ENCODE measurements at regions not wholly inside any gene's neighbourhood (a gene's known extent, or its start where the extent isn't known, plus 50 kb on each side); places are given as distances from the start of the nearest gene placed in this dataset.

GRCh38 chr20:16220826-16221225 lies 352.4 kb downstream of the KIF16B start:
- Mint-ChIP-seq H3K27ac (no peak overlapping the region), H3K9me3 (ENCODE audit: low read depth) (no peaks in the 10 kb centered on the region)

GRCh38 chr20:16219182-16219581 lies 354.1 kb downstream of the KIF16B start:
- Mint-ChIP-seq H3K9me3 (ENCODE audit: low read depth) (no peaks in the 10 kb centered on the region), H3K4me1 (no peaks in the 10 kb centered on the region), H3K27me3 (peaks cover 3% of the 10 kb centered on the region), H3K27ac (no peak overlapping the region), H3K4me3 (no peak overlapping the region), H3K36me3 (ENCODE audit: low read depth) (no peaks in the 10 kb centered on the region)
- intact Hi-C loops (cut with DNase I, micrococcal nuclease): no loop called here
- ChIA-PET POLR2A (no interaction called here), CTCF (no interaction called here)
- DNase-seq (no peak), ATAC-seq (no peak)

More at GRCh38 chr20:16220826-16221225, 352.4 kb downstream of the KIF16B start:
- Mint-ChIP-seq H3K4me3 (no peak overlapping the region), H3K36me3 (ENCODE audit: low read depth) (no peaks in the 10 kb centered on the region), H3K4me1 (no peaks in the 10 kb centered on the region), H3K27me3 (peaks cover 3% of the 10 kb centered on the region)
- DNase-seq (no peak), ATAC-seq (no peak)
- CTCF ChIA-PET: no interaction called here
- intact Hi-C loops (cut with DNase I, micrococcal nuclease): no loop called here
- POLR2A ChIA-PET: no interaction called here

GRCh38 chr20:16216914-16217230 lies 356.4 kb downstream of the KIF16B start:
- Mint-ChIP-seq H3K9me3 (ENCODE audit: low read depth) (no peaks in the 10 kb centered on the region), H3K4me3 (no peak overlapping the region), H3K4me1 (no peaks in the 10 kb centered on the region), H3K27me3 (peaks cover 3% of the 10 kb centered on the region), H3K36me3 (ENCODE audit: low read depth) (no peaks in the 10 kb centered on the region), H3K27ac (no peak overlapping the region)
- intact Hi-C loops (cut with DNase I, micrococcal nuclease): no loop called here
- DNase-seq (no peak), ATAC-seq (no peak)
- POLR2A ChIA-PET: no interaction called here
- CTCF ChIA-PET: no interaction called here

GRCh38 chr20:16216227-16216913 lies 356.9 kb downstream of the KIF16B start:
- POLR2A ChIA-PET: no interaction called here
- H3K27me3 Mint-ChIP-seq: peaks cover 3% of the 10 kb centered on the region
- ATAC-seq: no peak
- no peak for DNase-seq
- no peak overlapping the region for H3K27ac Mint-ChIP-seq
- H3K4me3 Mint-ChIP-seq: no peak overlapping the region
- H3K4me1 Mint-ChIP-seq: no peaks in the 10 kb centered on the region
- H3K9me3 Mint-ChIP-seq (ENCODE audit: low read depth): no peaks in the 10 kb centered on the region
- CTCF ChIA-PET: interaction anchor here (0.6 kb wide), 1 partner anchor 87 kb away, joined by 4 read pairs; no protein-coding TSS in a partner anchor
- no peaks in the 10 kb centered on the region for H3K36me3 Mint-ChIP-seq (ENCODE audit: low read depth)
- intact Hi-C loops (cut with DNase I, micrococcal nuclease): no loop called here

GRCh38 chr20:16215041-16215440 lies 358.2 kb downstream of the KIF16B start:
- no peaks in the 10 kb centered on the region for H3K36me3 Mint-ChIP-seq (ENCODE audit: low read depth)
- H3K9me3 Mint-ChIP-seq (ENCODE audit: low read depth): no peaks in the 10 kb centered on the region
- H3K27ac Mint-ChIP-seq: no peak overlapping the region
- DNase-seq (no peak), ATAC-seq (no peak)
- H3K4me3 Mint-ChIP-seq: no peak overlapping the region
- intact Hi-C loops (cut with DNase I, micrococcal nuclease): no loop called here
- ChIA-PET CTCF (no interaction called here), POLR2A (no interaction called here)
- peaks cover 3% of the 10 kb centered on the region for H3K27me3 Mint-ChIP-seq
- no peaks in the 10 kb centered on the region for H3K4me1 Mint-ChIP-seq

GRCh38 chr20:16212790-16213189 lies 360.5 kb downstream of the KIF16B start:
- CTCF ChIA-PET: no interaction called here
- POLR2A ChIA-PET: no interaction called here
- Mint-ChIP-seq H3K36me3 (ENCODE audit: low read depth) (no peaks in the 10 kb centered on the region), H3K9me3 (ENCODE audit: low read depth) (no peaks in the 10 kb centered on the region), H3K4me3 (no peak overlapping the region), H3K27me3 (no peaks in the 10 kb centered on the region), H3K4me1 (no peaks in the 10 kb centered on the region), H3K27ac (no peak overlapping the region)
- intact Hi-C loops (cut with DNase I, micrococcal nuclease): no loop called here
- DNase-seq: no peak
- no peak for ATAC-seq

GRCh38 chr20:16209951-16210361 lies 363.3 kb downstream of the KIF16B start:
- no peaks in the 10 kb centered on the region for H3K27me3 Mint-ChIP-seq
- no peaks in the 10 kb centered on the region for H3K36me3 Mint-ChIP-seq (ENCODE audit: low read depth)
- no peaks in the 10 kb centered on the region for H3K4me1 Mint-ChIP-seq
- no peak overlapping the region for H3K4me3 Mint-ChIP-seq
- ChIA-PET POLR2A (no interaction called here), CTCF (no interaction called here)
- H3K9me3 Mint-ChIP-seq (ENCODE audit: low read depth): no peaks in the 10 kb centered on the region
- intact Hi-C loops (cut with DNase I, micrococcal nuclease): no loop called here
- no peak overlapping the region for H3K27ac Mint-ChIP-seq
- DNase-seq (no peak), ATAC-seq (no peak)

- no peaks in the 10 kb centered on the region for H3K9me3 Mint-ChIP-seq (ENCODE audit: low read depth)
- intact Hi-C loops (cut with DNase I, micrococcal nuclease): no loop called here
- POLR2A ChIA-PET: no interaction called here
- CTCF ChIA-PET: interaction anchor here (1.0 kb wide), 1 partner anchor 12 kb away, joined by 4 read pairs; no protein-coding TSS in a partner anchor
- no peaks in the 10 kb centered on the region for H3K27me3 Mint-ChIP-seq
- no peak for ATAC-seq
- H3K36me3 Mint-ChIP-seq (ENCODE audit: low read depth): no peaks in the 10 kb centered on the region
- H3K4me1 Mint-ChIP-seq: no peaks in the 10 kb centered on the region
- H3K27ac Mint-ChIP-seq: no peak overlapping the region
- no peak overlapping the region for H3K4me3 Mint-ChIP-seq
- no peak for DNase-seq
Observed at GRCh38 chr20:16209357-16209756, 363.9 kb downstream of the KIF16B start.

GRCh38 chr20:16208443-16208842 lies 364.8 kb downstream of the KIF16B start:
- peaks cover 4% of the 10 kb centered on the region for H3K9me3 Mint-ChIP-seq (ENCODE audit: low read depth)
- H3K4me1 Mint-ChIP-seq: no peaks in the 10 kb centered on the region
- no peak for ATAC-seq
- no peak for DNase-seq
- no peaks in the 10 kb centered on the region for H3K36me3 Mint-ChIP-seq (ENCODE audit: low read depth)
- H3K4me3 Mint-ChIP-seq: no peak overlapping the region
- ChIA-PET CTCF (interaction anchor here (1.0 kb wide), 1 partner anchor 13 kb away, joined by 4 read pairs; no protein-coding TSS in a partner anchor), POLR2A (no interaction called here)
- no peak overlapping the region for H3K27ac Mint-ChIP-seq
- H3K27me3 Mint-ChIP-seq: peaks cover 3% of the 10 kb centered on the region
- intact Hi-C loops (cut with DNase I, micrococcal nuclease): no loop called here

- Mint-ChIP-seq H3K27ac (no peak overlapping the region), H3K36me3 (ENCODE audit: low read depth) (no peaks in the 10 kb centered on the region), H3K4me3 (no peak overlapping the region), H3K27me3 (peaks cover 3% of the 10 kb centered on the region), H3K4me1 (no peaks in the 10 kb centered on the region), H3K9me3 (ENCODE audit: low read depth) (peaks cover 4% of the 10 kb centered on the region)
- ATAC-seq (no peak), DNase-seq (no peak)
- ChIA-PET CTCF (interaction anchor here (0.9 kb wide), 1 partner anchor 17 kb away, joined by 3 read pairs; no protein-coding TSS in a partner anchor), POLR2A (no interaction called here)
- intact Hi-C loops (cut with DNase I, micrococcal nuclease): no loop called here
Observed at GRCh38 chr20:16206817-16207216, 366.4 kb downstream of the KIF16B start.

GRCh38 chr20:16205507-16205906 lies 367.7 kb downstream of the KIF16B start:
- no peak for DNase-seq
- Mint-ChIP-seq H3K27ac (no peak overlapping the region), H3K4me3 (no peak overlapping the region), H3K4me1 (no peaks in the 10 kb centered on the region), H3K36me3 (ENCODE audit: low read depth) (no peaks in the 10 kb centered on the region), H3K27me3 (peaks cover 3% of the 10 kb centered on the region), H3K9me3 (ENCODE audit: low read depth) (peaks cover 4% of the 10 kb centered on the region)
- ChIA-PET CTCF (interaction anchor here (0.7 kb wide), 1 partner anchor 986 kb away, joined by 3 read pairs; no protein-coding TSS in a partner anchor), POLR2A (no interaction called here)
- ATAC-seq: no peak
- intact Hi-C loops (cut with DNase I, micrococcal nuclease): no loop called here

GRCh38 chr20:16203096-16203495 lies 370.2 kb downstream of the KIF16B start:
- no peak overlapping the region for H3K27ac Mint-ChIP-seq
- ATAC-seq: no peak

More at GRCh38 chr20:16203096-16203495, 370.2 kb downstream of the KIF16B start:
- Mint-ChIP-seq H3K36me3 (ENCODE audit: low read depth) (no peaks in the 10 kb centered on the region), H3K9me3 (ENCODE audit: low read depth) (peaks cover 4% of the 10 kb centered on the region), H3K27me3 (peaks cover 3% of the 10 kb centered on the region), H3K4me1 (no peaks in the 10 kb centered on the region), H3K4me3 (no peak overlapping the region)
- CTCF ChIA-PET: no interaction called here
- intact Hi-C loops (cut with DNase I, micrococcal nuclease): no loop called here
- DNase-seq: no peak
- POLR2A ChIA-PET: no interaction called here

Data from activated CD4-positive, alpha-beta T cell treated with anti-CD3 and anti-CD28 coated beads for 36 hours (primary cell).